Sigmoid colon (tissue), 3 donors: ENCODE measurements at regions not wholly inside any gene's neighbourhood (a gene's known extent, or its start where the extent isn't known, plus 50 kb on each side); places are given as distances from the start of the nearest gene placed in this dataset.

ENCODE experiments used
- POLR2A ChIP-seq, 2 donors: fragments of 450-650 bp; IDR thresholded peaks; one replicate each; pipeline ENCODE4 v1.6.1; 2016; ENCODE audit warnings: antibody characterized with exemption in 2 of 2, mild to moderate bottlenecking in 2 of 2, moderate library complexity in 2 of 2
- TF ChIP-seq, protein P1 (sequence below), 4 experiments: fragments of 450-650 bp in 3 of 4; fragments of 200-600 bp in 1 of 4; IDR thresholded peaks; one replicate each; pipeline ENCODE4 v1.5.1; 2016 to 2019; ENCODE audit warnings: antibody characterized with exemption in 4 of 4, mild to moderate bottlenecking in 3 of 4, moderate library complexity in 2 of 4

DNA sequence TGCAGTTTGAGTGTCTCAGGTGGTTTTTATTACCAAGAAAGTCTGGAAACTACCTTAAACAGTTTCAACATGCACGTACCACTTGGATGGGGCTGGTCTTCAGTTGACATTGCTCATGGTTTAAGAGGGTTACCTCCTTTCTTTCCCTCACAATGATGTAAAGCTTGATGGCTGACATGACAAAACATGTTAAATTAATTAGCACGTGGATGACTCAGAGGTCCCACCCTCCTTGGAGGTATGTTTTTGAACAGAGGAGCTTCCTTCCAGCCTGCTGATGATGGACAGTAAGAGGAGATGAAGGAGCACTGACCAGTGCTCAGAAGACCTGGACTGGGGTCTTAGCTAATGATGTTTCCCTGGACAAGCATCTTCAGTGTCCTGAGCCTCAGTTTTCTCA lies 322.3 kb upstream of the PODXL start:
- TF ChIP-seq, protein P1, sequence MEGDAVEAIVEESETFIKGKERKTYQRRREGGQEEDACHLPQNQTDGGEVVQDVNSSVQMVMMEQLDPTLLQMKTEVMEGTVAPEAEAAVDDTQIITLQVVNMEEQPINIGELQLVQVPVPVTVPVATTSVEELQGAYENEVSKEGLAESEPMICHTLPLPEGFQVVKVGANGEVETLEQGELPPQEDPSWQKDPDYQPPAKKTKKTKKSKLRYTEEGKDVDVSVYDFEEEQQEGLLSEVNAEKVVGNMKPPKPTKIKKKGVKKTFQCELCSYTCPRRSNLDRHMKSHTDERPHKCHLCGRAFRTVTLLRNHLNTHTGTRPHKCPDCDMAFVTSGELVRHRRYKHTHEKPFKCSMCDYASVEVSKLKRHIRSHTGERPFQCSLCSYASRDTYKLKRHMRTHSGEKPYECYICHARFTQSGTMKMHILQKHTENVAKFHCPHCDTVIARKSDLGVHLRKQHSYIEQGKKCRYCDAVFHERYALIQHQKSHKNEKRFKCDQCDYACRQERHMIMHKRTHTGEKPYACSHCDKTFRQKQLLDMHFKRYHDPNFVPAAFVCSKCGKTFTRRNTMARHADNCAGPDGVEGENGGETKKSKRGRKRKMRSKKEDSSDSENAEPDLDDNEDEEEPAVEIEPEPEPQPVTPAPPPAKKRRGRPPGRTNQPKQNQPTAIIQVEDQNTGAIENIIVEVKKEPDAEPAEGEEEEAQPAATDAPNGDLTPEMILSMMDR (IDR thresholded peaks at IDR 0.05), result no peak
- no peak for TF ChIP-seq POLR2A (IDR thresholded peaks at IDR 0.05)
